Suppressor macrophage treated with lipopolysaccharide for 4 hours (primary cell): ENCODE measurements at regions not wholly inside any gene's neighbourhood (a gene's known extent, or its start where the extent isn't known, plus 50 kb on each side); places are given as distances from the start of the nearest gene placed in this dataset.
A peak's percentile ranks its signal among the peaks of the same experiment; 100 is the strongest.

Experiments
- DNase-seq: peaks from one replicate; pipeline ENCODE4 v3.0.0-alpha.2; 2020

- no peak for DNase-seq
These were observed 338.0 kb upstream of the C1orf87 start for GRCh38 chr1:60411591-60411990.

- DNase-seq = no peak
These were observed 329.2 kb upstream of the C1orf87 start for GRCh38 chr1:60402816-60403215.

- DNase-seq = no peak
These were observed 328.6 kb upstream of the C1orf87 start for GRCh38 chr1:60402216-60402615.

GRCh38 chr1:60394436-60394835, 320.9 kb upstream of the C1orf87 start:
- peak; percentile 73 for DNase-seq

GRCh38 chr1:60390593-60391282, 317.2 kb upstream of the C1orf87 start:
- no peak for DNase-seq

- DNase-seq = no peak
These were observed 314.8 kb upstream of the C1orf87 start for GRCh38 chr1:60388092-60388987.

- DNase-seq = no peak
These were observed 313.6 kb upstream of the C1orf87 start for GRCh38 chr1:60387175-60387574.

GRCh38 chr1:60386249-60386648, 312.7 kb upstream of the C1orf87 start:
- no peak for DNase-seq

GRCh38 chr1:60376196-60376595, 302.6 kb upstream of the C1orf87 start:
- DNase-seq = no peak

- DNase-seq = no peak
These were observed 301.0 kb upstream of the C1orf87 start for GRCh38 chr1:60374537-60374936.

GRCh38 chr1:60367532-60367931, 294.0 kb upstream of the C1orf87 start:
- no peak for DNase-seq

GRCh38 chr1:60359431-60359830, 285.9 kb upstream of the C1orf87 start:
- no peak for DNase-seq

- no peak for DNase-seq
These were observed 277.0 kb upstream of the C1orf87 start for GRCh38 chr1:60350531-60350930.

- no peak for DNase-seq
These were observed 275.3 kb upstream of the C1orf87 start for GRCh38 chr1:60348884-60349283.

- DNase-seq = no peak
These were observed 272.1 kb upstream of the C1orf87 start for GRCh38 chr1:60345621-60346020.

- DNase-seq = no peak
These were observed 271.5 kb upstream of the C1orf87 start for GRCh38 chr1:60345049-60345448.

GRCh38 chr1:60343736-60344135, 270.2 kb upstream of the C1orf87 start:
- DNase-seq = no peak

GRCh38 chr1:60342569-60342968, 269.0 kb upstream of the C1orf87 start:
- no peak for DNase-seq

- DNase-seq = no peak
These were observed 267.7 kb upstream of the C1orf87 start for GRCh38 chr1:60341274-60341673.

GRCh38 chr1:60331647-60332046, 258.1 kb upstream of the C1orf87 start:
- no peak for DNase-seq

GRCh38 chr1:60329651-60330050, 256.1 kb upstream of the C1orf87 start:
- DNase-seq = no peak

- no peak for DNase-seq
These were observed 238.3 kb upstream of the C1orf87 start for GRCh38 chr1:60311838-60312237.

GRCh38 chr1:60299581-60299980, 226.0 kb upstream of the C1orf87 start:
- DNase-seq = no peak

GRCh38 chr1:60298290-60298689, 224.7 kb upstream of the C1orf87 start:
- no peak for DNase-seq
